Karpas-422 (cell line): ENCODE measurements at regions not wholly inside any gene's neighbourhood (a gene's known extent, or its start where the extent isn't known, plus 50 kb on each side); places are given as distances from the start of the nearest gene placed in this dataset.

Experiments
- DNase-seq: peaks from one replicate; pipeline ENCODE4 v3.0.0-alpha.2; 2015
- H2AFZ ChIP-seq: fragments of 200-600 bp; sonication (generic); 2 replicates; pipeline ENCODE4 v1.6.1; 2014; ENCODE audit warnings: antibody characterized with exemption, low read length, mixed read lengths
- H3K27ac ChIP-seq: fragments of 200-600 bp; sonication (generic); 2 replicates; pipeline ENCODE4 v1.5.1; 2014; ENCODE audit warnings: mild to moderate bottlenecking, low read length, moderate library complexity
- H3K27me3 ChIP-seq: fragments of 200-600 bp; sonication (generic); 2 replicates; pipeline ENCODE4 v1.6.1; 2014; ENCODE audit warnings: low read length, mixed read lengths
- H3K36me3 ChIP-seq: fragments of 200-600 bp; sonication (generic); 2 replicates; pipeline ENCODE4 v1.6.1; 2014; ENCODE audit warnings: low read length, mixed read lengths; ENCODE audit not compliant: insufficient read depth
- H3K4me1 ChIP-seq: fragments of 200-600 bp; sonication (generic); 2 replicates; pipeline ENCODE4 v1.6.1; 2014; ENCODE audit warnings: mild to moderate bottlenecking, low read length, mixed read lengths
- H3K4me2 ChIP-seq: fragments of 200-600 bp; sonication (generic); 2 replicates; pipeline ENCODE4 v1.6.1; 2014; ENCODE audit warnings: low read length, low read depth, mild to moderate bottlenecking; ENCODE audit not compliant: poor library complexity, severe bottlenecking
- H3K4me3 ChIP-seq: fragments of 200-600 bp; sonication (generic); 2 replicates; pipeline ENCODE4 v1.5.1; 2014; ENCODE audit warnings: mild to moderate bottlenecking, antibody characterized with exemption, low read length, mixed read lengths
- H3K79me2 ChIP-seq: fragments of 200-600 bp; sonication (generic); 2 replicates; pipeline ENCODE4 v1.6.1; 2014; ENCODE audit warnings: mild to moderate bottlenecking, low read length, mixed read lengths
- H3K9ac ChIP-seq: fragments of 200-600 bp; sonication (generic); 2 replicates; pipeline ENCODE4 v1.6.0; 2014; ENCODE audit warnings: low read length
- H3K9me2 ChIP-seq: fragments of 200-600 bp; sonication (generic), shearing (Covaris generic); replicated peaks from 2 replicates; pipeline ENCODE4 v1.6.0; 2014; ENCODE audit warnings: mild to moderate bottlenecking, low read length, moderate library complexity; ENCODE audit not compliant: insufficient read depth
- H3K9me3 ChIP-seq: fragments of 300-700, 200-600 bp; sonication (generic); 2 replicates; pipeline ENCODE4 v1.6.1; 2014; ENCODE audit warnings: low read length, mixed read lengths
- H4K20me1 ChIP-seq: fragments of 200-600 bp; sonication (generic); 2 replicates; pipeline ENCODE4 v1.6.1; 2014; ENCODE audit warnings: mild to moderate bottlenecking, antibody characterized with exemption, low read length, low read depth; ENCODE audit not compliant: insufficient read depth

- Histone ChIP-seq H3K27ac (peak overlapping the region; percentile 97), H3K4me2 (peak overlapping the region; percentile 68), H3K9me2 (no peaks in the 10 kb centered on the region), H3K4me3 (peak overlapping the region; percentile 46), H3K27me3 (no peaks in the 10 kb centered on the region), H3K36me3 (no peaks in the 10 kb centered on the region), H2AFZ (no peak overlapping the region), H4K20me1 (no peaks in the 10 kb centered on the region), H3K79me2 (no peaks in the 10 kb centered on the region), H3K4me1 (peaks cover 99% of the 10 kb centered on the region), H3K9ac (peak overlapping the region; percentile 68), H3K9me3 (no peaks in the 10 kb centered on the region)
- DNase-seq: peak; percentile 91
Observed at GRCh38 chr3:187932530-187932929, 187.3 kb upstream of the BCL6 start.

GRCh38 chr3:187935623-187936156 lies 190.4 kb upstream of the BCL6 start:
- Histone ChIP-seq H3K9ac (peak overlapping the region; percentile 84), H3K36me3 (no peaks in the 10 kb centered on the region), H3K79me2 (no peaks in the 10 kb centered on the region), H3K4me1 (peaks cover 99% of the 10 kb centered on the region), H3K4me2 (peak overlapping the region; percentile 62), H3K27ac (peak overlapping the region; percentile 97), H3K9me3 (no peaks in the 10 kb centered on the region), H3K9me2 (no peaks in the 10 kb centered on the region), H3K4me3 (peak overlapping the region; percentile 22), H3K27me3 (no peaks in the 10 kb centered on the region), H4K20me1 (no peaks in the 10 kb centered on the region), H2AFZ (no peak overlapping the region)
- DNase-seq: peak; percentile 97

GRCh38 chr3:187936676-187937075 lies 191.4 kb upstream of the BCL6 start:
- peak overlapping the region; percentile 62 for H3K4me2 ChIP-seq
- H3K9me3 ChIP-seq: no peaks in the 10 kb centered on the region
- H4K20me1 ChIP-seq: no peaks in the 10 kb centered on the region
- no peaks in the 10 kb centered on the region for H3K9me2 ChIP-seq
- H3K9ac ChIP-seq: peak overlapping the region; percentile 84
- H3K27ac ChIP-seq: peak overlapping the region; percentile 97
- H3K4me1 ChIP-seq: peaks cover 99% of the 10 kb centered on the region
- H3K79me2 ChIP-seq: no peaks in the 10 kb centered on the region
- no peaks in the 10 kb centered on the region for H3K27me3 ChIP-seq
- H3K4me3 ChIP-seq: 0 out of 2 replicates have a peak overlapping the region, but pooled peaks have one; percentile 18
- no peak overlapping the region for H2AFZ ChIP-seq
- no peaks in the 10 kb centered on the region for H3K36me3 ChIP-seq
- peak; percentile 68 for DNase-seq

- Histone ChIP-seq H3K27me3 (no peaks in the 10 kb centered on the region), H4K20me1 (no peaks in the 10 kb centered on the region), H3K79me2 (no peaks in the 10 kb centered on the region), H3K36me3 (no peaks in the 10 kb centered on the region), H3K4me3 (peak overlapping the region; percentile 30), H3K9me3 (no peaks in the 10 kb centered on the region), H2AFZ (no peak overlapping the region), H3K9ac (peak overlapping the region; percentile 84), H3K4me1 (peaks cover 100% of the 10 kb centered on the region), H3K4me2 (peak overlapping the region; percentile 77), H3K9me2 (no peaks in the 10 kb centered on the region), H3K27ac (peak overlapping the region; percentile 97)
- peak; percentile 96 for DNase-seq
Observed at GRCh38 chr3:187939891-187940290, 194.6 kb upstream of the BCL6 start.

- Histone ChIP-seq H3K9me2 (no peaks in the 10 kb centered on the region), H3K79me2 (no peaks in the 10 kb centered on the region), H3K4me3 (peak overlapping the region; percentile 62; the same call in 1 of the 2 replicates), H3K36me3 (no peaks in the 10 kb centered on the region), H3K9me3 (no peaks in the 10 kb centered on the region), H4K20me1 (no peaks in the 10 kb centered on the region), H3K27ac (peak overlapping the region; percentile 97), H3K27me3 (no peaks in the 10 kb centered on the region), H3K4me2 (peak overlapping the region; percentile 77), H3K4me1 (peaks cover 100% of the 10 kb centered on the region), H2AFZ (no peak overlapping the region), H3K9ac (peak overlapping the region; percentile 84)
- DNase-seq: peak; percentile 78
Observed at GRCh38 chr3:187941135-187941847, 196.0 kb upstream of the BCL6 start.

- Histone ChIP-seq H3K27ac (peak overlapping the region; percentile 97), H3K4me2 (peak overlapping the region; percentile 77), H3K9ac (peak overlapping the region; percentile 84), H3K9me3 (no peaks in the 10 kb centered on the region), H2AFZ (no peak overlapping the region), H3K4me3 (peak overlapping the region; percentile 62), H4K20me1 (no peaks in the 10 kb centered on the region), H3K79me2 (no peaks in the 10 kb centered on the region), H3K36me3 (no peaks in the 10 kb centered on the region), H3K27me3 (no peaks in the 10 kb centered on the region), H3K9me2 (no peaks in the 10 kb centered on the region), H3K4me1 (peaks cover 100% of the 10 kb centered on the region)
- DNase-seq: peak; percentile 79
Observed at GRCh38 chr3:187941848-187942194, 196.6 kb upstream of the BCL6 start.

- peaks cover 100% of the 10 kb centered on the region for H3K4me1 ChIP-seq
- peak overlapping the region; percentile 84 for H3K9ac ChIP-seq
- no peaks in the 10 kb centered on the region for H4K20me1 ChIP-seq
- DNase-seq: peak; percentile 97
- no peaks in the 10 kb centered on the region for H3K36me3 ChIP-seq
- H3K79me2 ChIP-seq: no peaks in the 10 kb centered on the region
- H3K4me2 ChIP-seq: peak overlapping the region; percentile 77
- no peaks in the 10 kb centered on the region for H3K9me2 ChIP-seq
- no peaks in the 10 kb centered on the region for H3K27me3 ChIP-seq
- H2AFZ ChIP-seq: no peak overlapping the region
- H3K27ac ChIP-seq: peak overlapping the region; percentile 97
- H3K9me3 ChIP-seq: no peaks in the 10 kb centered on the region
- H3K4me3 ChIP-seq: peak overlapping the region; percentile 62
Observed at GRCh38 chr3:187942658-187943241, 197.5 kb upstream of the BCL6 start.

- no peaks in the 10 kb centered on the region for H4K20me1 ChIP-seq
- H3K9me3 ChIP-seq: no peaks in the 10 kb centered on the region
- no peaks in the 10 kb centered on the region for H3K36me3 ChIP-seq
- H3K27me3 ChIP-seq: no peaks in the 10 kb centered on the region
- peak overlapping the region; percentile 97 for H3K27ac ChIP-seq
- no peaks in the 10 kb centered on the region for H3K79me2 ChIP-seq
- H3K4me1 ChIP-seq: peaks cover 100% of the 10 kb centered on the region
- H3K9me2 ChIP-seq: no peaks in the 10 kb centered on the region
- H3K4me2 ChIP-seq: peak overlapping the region; percentile 77
- H3K4me3 ChIP-seq: peak overlapping the region; percentile 62
- peak; percentile 92 for DNase-seq
- H3K9ac ChIP-seq: peak overlapping the region; percentile 84
- no peak overlapping the region for H2AFZ ChIP-seq
Observed at GRCh38 chr3:187943677-187944389, 198.6 kb upstream of the BCL6 start.
